CD4-positive, alpha-beta T cell treated with Interleukin-6 at 100 ng/mL for 8 hours (primary cell): ENCODE measurements at regions not wholly inside any gene's neighbourhood (a gene's known extent, or its start where the extent isn't known, plus 50 kb on each side); places are given as distances from the start of the nearest gene placed in this dataset.

ENCODE experiments used
- DNase-seq: peaks from one replicate; pipeline ENCODE4 v3.0.0-alpha.2; 2020; ENCODE audit warnings: mixed read lengths, low spot score

DNA sequence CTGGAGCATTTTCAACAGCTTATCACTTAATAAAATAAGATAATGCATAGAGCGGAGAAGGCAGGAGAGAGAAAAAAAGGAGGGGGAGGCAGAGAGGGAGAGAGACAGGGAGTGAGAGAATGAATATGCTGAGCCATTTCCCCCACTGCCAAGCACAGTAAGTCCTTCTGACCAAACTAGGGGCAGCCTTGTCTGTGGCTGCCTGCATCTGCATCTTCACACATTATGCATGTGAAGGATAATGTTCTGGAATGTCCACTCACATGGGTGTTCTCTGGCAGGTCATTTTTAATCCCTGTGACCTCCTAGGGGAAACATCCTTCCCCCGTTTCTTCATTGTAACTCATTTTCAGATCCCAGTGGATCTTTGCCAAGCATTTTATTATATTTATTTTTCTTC is 269.3 kb downstream of the FOXA2 start:
- no peak for DNase-seq

DNA sequence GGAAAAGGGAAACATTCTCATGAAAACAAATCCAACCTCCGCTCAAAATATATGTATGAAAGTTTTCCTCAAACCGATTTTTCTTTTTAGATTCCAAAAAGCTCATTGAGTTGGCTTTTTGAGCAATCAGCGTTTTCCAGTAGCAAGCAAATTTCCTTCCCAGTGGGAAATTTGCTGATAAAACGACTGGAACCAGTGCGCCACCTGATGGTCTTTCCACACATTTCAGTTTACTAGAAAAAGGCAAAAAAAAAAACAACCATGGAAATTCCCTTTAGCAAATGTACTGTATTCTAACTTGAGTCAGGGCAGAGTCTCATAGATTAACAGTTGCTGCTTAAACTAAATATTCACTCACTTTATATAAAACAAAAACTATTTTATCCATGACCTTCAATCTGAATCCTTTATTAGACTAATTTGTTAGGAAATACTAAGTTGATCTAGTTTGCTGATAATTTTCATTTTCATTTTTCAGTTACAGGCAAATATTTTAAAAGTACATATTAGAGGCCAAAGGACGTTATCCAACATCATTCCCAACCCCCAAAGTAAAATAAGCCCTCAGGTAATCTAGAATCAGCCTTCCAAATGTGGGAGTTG is 271.5 kb downstream of the FOXA2 start:
- no peak for DNase-seq

DNA sequence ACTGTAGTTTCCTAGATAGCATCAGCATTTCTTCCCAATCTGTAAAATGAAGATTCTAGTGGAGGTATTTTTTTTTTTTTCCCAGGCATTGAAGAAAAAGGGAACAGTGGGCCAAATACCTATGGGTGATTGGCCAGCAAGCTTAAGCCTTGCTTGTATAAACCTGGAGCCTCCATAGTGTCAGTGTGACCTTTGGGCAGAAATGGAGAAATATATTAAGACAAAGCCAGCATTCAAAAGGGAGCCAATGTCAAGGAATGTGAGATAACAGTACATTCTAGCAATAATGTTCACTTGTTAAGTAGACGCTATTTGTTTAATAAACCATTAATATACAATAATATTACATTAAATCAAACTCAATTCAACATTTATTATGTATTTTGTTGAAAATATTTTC is 275.4 kb downstream of the FOXA2 start:
- DNase-seq: no peak

DNA sequence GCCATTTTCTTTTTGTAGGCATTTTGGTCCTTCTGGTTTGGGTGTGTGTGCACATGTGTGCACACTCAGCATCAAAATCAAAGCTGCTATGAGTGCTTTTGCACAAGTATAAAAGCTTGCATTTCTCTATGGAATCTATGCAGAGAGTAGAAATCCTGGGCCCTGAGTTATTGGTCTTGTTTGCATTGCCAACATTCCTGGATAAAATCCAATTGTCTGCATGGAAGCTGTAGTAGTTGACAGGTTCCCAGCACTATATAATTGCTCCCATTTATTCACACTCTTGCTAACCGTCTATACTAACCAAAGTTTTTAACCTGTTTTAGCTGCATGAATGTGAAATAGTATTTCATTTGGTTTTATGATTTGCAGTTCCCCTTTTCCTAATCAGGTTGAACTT is 277.0 kb downstream of the FOXA2 start:
- DNase-seq: no peak

DNA sequence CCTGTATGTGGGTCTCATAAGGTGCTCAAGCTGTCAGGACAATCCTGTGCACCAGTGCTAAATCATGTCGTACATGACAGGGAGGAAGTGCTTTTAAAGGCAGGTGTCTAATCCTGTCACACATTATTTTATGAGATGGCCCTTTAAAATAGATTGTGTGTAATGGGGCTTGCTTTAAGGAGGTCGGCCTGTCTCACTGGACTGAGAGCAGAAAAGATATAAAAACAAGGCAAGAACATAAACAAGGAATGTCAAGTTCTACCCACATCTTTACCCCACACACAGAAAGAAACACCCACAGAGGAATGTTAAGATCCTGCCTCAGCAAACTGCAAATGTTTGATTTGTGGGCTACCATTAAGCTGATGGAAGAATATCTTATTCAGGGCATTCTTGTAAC is 279.0 kb downstream of the FOXA2 start:
- DNase-seq: no peak

DNA sequence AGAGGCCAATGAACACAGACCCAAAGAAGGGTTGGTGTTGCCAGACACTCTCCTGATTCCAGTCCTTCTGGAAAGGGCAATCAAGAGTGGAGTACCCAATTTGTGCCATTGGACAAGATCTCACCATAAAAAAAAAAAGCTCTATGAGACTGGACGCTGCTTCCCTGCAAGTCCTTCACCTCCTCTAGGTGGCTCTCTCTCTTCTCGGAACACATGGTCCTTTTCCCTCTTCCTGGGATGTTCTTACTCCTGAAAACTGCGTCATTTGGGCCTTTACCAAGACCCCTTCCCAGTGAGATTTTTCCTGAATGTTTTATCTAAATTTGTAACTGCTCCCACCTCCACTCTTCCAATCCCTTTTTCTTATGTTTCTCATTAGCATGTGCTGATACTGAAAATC is 280.8 kb downstream of the FOXA2 start:
- no peak for DNase-seq

DNA sequence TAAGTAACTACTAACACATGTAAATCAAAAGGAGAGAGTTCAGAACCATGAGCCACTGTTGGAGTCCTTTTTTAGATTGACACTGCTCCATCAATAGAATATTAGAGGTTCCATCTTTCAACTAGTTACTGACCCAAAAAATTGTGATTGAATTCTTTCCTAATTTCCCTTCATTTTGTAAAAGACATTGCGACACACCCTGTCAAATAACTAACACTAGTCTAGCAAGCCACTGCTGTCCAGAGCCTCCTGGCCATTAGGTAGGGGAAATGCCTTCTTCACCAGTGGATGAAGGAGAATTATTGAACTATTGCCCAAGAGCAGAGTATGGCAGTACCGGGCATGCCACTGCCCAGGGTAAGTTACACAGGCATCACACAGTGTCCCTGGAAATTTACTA is 282.3 kb downstream of the FOXA2 start:
- no peak for DNase-seq

DNA sequence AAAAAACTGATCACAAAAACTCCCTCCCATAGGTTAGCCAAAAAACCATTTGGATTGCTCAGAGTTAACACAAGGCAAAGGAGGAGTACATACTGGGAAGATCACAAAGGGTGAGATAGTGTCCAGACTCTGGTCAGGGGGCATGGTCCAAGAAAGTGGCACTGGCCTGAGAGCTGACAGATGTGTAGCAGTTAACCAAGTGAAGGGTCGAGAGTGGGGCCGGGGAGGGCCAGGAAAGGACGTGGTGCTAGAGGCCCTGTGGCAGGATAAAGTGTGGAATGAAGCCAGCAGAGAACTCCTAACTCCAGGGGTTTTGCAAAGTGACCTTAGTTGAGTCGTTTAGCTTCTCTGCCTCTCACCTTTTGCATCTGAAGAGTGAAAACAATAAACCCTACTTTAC is 290.5 kb downstream of the FOXA2 start:
- no peak for DNase-seq

DNA sequence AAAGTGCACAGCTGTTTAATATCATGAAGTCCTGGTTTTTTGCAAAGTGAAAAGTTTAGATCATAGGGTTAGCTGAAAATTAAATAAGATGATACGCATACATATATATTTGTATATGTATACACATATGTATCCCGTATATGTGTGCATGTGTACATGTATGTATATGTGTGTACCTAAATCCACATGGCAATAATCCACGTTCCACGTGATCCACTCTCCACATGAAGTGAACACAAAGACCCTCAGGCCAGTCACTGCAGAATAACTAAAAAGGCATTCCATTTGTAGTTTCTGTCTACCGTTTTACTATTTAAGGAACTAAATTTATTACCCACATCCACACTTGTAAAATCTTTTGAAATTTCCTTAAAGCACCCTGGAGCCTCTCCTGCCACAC is 294.9 kb downstream of the FOXA2 start:
- DNase-seq: no peak

DNA sequence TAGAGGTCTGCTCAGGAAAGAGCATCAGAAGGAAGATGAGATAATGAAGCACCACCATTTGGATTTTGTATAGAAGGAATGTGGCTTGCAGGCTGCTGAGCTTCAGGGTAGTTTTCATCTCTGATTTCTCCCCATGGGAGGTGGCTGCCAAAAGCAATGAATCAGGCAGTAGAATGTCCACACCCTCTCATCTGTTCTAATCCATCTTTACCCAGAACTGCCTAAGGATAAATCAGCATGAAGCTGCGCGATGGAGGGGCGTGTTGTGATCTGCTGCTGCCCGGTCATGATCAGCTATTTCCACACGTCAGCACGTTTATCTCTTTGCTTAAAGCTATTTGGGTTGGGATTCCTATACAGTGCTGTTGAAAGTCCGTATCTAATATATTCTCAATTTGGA is 295.4 kb downstream of the FOXA2 start:
- DNase-seq: no peak

DNA sequence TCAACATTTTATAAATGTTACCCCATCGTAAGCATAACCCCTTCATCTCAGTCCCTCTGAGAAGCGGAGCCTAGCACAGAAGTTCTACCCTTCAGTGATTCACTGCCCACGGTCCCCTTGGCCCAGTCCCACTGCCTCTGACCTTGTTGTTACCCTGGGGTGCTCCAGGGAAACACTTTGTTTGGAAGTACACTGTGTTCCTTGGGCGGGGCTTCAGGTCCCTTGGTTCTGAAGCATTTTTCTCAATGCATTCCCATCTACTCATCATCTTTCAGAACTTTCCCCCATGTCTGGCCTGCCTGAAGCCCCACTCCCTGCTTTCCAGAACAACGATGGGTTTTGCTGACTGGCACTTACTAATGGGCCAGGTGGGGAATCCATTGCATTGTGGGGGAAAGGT is 296.2 kb downstream of the FOXA2 start:
- no peak for DNase-seq

DNA sequence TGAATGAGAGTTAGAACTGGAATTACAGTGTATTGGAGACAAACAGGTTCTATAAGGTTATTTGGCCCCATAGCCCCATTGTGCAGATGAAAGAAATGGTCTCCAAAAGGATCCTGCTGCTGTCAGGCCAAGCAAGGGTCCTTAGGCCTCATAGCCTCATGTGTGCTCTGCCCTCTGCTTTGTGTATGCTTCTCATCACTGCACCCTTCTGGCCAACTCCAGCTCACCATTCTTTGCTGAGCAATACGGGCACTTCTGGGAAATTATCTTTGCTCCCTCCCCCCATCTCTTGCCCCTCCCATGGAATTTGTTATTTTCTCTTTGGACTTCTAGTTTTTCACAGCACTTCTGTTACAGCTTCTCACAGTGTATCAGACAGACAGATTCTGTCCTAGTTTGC is 298.8 kb downstream of the FOXA2 start:
- no peak for DNase-seq

DNA sequence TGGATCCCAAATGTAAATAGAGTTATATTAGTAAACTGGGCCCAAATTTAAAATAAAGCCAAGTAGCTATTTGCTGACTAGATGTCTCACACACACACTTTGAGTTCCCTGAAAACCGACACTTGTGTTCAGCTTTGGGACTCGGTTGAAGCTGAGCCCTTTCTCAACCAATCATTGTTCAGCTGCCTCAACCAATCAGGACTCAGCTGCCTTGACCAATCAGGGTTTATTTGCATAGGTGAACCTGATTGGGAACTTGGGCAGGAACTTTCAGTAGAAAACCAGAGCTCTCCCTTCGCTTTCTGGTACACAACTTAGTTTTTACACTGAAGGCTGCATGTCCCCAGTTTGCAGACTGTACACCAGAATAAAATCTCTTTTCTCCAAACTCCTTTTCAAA is 301.7 kb downstream of the FOXA2 start:
- no peak for DNase-seq

DNA sequence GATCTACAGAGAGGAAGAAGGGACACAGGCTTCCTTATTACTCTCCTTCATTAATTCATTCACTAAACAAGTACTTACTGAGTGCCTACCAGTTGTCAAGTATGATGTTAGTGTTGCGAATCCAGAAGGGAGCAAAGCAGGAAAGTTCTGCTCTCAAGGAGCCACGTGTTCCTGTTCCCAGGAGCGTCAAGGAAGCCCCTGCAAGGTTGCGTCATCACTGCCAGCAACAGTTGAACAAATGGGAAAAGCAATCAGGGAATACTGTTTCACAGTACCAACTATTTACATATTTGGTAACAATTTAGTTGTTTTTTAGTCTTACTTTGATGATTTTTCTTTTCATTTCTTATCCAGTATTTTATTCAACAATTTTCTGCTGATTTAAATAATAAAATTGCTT is 310.0 kb downstream of the FOXA2 start:
- no peak for DNase-seq

DNA sequence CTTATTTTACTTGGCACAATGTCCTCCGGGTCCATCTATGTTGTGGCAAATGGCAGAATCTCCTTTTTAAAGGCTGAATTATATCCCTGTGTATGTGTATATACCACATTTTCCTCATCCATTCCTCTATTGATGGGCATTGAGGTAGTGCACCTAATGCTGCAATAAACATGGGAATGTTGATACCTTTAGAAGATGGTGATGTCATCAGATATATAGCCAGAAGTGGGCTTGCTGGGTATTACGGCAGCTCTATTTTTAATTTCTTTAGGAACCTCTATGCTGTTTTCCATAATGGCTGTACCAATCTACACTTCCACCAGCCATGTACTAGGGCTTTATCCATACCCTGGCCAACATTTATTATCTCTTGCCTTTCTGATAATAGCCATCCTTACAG is 315.7 kb downstream of the FOXA2 start:
- DNase-seq: no peak

DNA sequence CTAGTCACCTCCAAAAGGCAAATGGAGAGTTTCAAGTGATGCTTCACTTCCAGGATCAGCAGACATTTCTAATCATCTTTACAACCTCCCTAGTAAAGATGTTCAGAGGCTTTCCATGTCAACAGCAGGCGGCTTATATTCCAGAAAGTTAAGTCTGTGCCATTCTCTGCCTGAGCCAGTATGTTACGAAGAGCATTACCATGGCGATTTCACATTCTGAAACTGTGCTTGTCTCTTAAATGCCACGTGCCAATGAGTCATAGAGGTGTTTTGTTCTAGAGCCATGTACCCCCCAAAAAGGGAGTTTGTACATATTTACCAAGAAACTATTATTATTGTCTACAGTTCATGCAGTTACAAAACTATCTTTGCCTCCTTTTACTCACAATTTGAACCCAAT is 319.5 kb downstream of the FOXA2 start:
- DNase-seq: no peak

DNA sequence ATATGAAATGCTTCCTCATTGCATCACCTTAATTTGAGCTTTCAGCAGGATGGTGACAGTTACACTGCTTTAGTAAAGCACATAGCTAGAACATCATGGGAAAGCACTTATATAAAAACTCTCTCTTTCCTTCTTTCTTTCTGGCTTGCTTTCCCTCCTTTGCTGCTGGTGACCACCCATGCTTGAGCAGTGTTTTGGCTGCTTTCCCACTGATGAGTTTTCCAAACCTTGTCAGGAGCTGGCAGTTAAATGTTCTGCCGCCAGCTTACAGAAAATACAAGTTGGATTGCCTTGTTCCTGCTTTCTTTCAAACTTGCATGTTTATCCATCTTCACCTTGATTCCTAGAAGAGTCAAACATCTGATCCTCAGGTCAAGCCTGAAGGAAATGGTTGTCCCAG is 323.9 kb downstream of the FOXA2 start:
- no peak for DNase-seq

DNA sequence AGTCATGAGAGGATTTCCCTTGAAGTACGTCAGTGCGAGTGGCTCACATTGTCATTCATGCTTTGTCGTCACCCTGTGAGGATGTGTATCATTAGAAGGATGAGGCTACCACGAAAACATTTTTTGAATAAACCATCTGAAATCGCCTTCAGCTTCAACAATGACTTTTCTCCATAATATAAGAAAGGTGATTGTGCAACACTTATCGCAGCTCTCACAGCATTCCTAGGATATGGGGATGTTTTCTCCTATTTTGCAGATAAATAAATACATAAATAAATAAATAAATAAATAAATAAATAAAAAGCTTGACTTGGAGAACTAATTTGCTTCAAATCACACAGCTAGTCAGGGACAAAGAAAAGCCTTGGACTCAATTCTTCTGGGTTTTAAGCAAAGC is 326.5 kb downstream of the FOXA2 start:
- DNase-seq: no peak

DNA sequence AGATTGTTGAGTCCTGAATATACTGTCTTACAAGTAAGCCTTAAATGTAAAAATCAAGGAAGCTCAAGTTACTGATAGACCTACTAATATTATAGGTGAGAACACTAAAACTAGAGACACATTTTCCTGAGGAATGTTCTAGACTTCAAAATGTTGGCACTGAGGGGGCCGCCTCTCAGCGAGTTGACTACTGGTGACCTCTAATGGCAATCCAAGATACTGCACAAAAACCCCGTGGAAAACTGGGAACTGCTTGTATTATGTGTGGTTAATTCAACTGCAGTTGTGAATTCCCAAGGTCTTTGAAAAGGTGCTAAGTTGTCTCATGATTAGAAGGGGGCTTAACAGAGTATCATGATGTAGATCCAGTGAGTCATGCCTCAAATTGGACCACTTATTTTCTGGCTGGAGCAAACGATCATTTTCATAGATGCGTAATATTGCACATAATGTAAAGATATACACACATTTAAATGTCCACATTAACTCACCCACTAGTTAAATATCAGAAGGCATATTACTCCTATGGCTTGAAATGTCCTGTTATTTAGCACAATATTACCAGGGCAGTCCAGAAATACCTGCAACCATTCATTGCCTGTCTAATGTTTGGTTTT is 336.2 kb downstream of the FOXA2 start:
- DNase-seq: no peak

DNA sequence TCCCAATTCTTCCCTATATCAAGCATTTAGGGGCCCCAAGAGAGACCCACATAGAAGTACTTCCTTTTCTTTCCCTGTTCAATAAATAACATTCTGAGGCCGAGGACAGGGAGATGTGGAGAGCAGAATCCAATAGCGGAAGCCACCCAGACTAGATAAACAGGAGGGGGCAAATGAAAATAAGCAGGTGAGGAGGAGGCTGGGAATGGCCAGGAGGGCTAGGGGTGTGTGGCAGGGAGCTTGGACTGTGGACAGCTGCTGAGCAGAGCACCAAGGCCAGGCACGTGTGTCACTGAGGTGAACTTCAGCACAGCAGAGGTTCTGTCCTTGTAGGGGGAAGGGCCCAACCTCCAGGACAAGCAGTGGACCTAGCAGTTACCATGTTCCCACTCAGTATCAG is 339.2 kb downstream of the FOXA2 start:
- DNase-seq: no peak

DNA sequence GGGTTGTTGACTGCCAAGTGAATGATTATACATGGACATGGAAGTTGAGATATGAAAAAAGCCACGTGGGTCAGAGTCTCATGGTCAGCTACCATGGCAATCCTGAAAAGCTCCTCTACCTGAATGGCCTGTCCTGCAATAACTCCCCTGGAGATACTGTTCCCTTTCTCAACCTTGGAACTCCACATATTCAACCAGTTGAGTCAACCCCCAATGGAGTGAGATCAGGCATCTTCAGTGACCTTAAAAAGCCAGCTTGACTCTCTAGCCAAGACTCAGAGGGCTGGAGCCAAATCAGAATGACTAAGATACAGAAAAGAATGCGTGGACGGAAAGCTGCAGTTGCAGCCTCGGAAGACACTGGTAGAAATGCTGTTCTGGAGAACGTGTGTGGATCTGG is 341.3 kb downstream of the FOXA2 start:
- DNase-seq: no peak

DNA sequence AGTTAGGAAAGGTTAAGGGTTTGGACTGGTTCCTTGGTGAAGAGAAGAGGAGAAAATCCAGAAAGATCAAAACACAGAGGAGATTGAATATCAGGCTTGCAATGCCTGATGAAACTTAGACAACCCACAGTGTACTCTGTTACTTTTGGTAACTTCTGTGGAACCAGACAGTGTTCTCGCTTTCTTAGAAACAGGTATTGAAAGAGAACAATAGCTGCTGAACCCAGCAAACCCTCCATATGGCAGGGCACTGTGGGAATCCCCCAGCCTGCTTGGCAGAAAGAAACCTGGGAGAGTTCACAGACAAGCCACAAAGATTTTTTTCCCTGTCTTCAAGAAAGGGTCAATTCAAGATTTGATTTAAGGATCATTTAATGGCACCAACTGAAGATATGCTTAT is 342.8 kb downstream of the FOXA2 start:
- no peak for DNase-seq

DNA sequence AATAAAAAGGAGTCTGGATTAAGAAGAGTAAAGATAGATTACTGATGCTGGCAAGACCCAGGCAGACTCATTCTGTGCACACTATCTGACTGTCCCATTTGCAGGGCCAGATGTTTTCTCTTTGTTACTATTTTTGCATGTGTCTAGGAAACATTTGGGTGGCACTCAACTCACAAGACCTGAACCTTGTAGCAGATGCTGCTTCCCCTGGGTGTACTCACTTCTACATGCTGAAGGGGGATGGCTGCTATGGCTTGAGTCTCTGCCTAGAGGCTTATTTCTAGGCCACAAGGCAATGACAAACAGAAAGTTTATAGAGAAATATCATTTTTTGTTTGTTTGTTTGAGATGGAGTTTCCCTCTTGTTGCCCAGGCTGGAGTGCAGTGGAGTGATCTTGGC is 351.4 kb downstream of the FOXA2 start:
- no peak for DNase-seq

DNA sequence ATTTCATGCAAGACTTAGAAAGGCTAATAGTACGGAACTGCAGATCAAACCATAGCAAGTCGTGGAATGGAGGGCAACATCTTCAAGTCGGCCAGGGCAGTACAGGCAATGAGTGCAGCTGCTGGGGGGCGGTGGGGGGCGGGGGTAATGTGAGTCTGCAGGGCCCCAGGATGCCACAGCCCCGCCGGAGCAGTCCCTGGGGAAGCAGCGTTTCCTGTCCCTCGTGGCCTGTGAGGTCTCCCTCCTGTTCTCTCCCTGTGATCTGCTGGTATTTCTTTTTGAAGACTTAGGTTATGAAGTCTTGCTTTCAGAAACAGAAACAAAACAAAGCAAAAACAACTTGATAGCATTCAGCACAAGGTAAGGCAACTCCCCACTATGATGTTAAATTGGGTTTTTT is 351.9 kb downstream of the FOXA2 start:
- DNase-seq: no peak
